SK-N-SH treated with all-trans-retinoic acid at 6 μM for 48 hours (cell line): ENCODE measurements at regions not wholly inside any gene's neighbourhood (a gene's known extent, or its start where the extent isn't known, plus 50 kb on each side); places are given as distances from the start of the nearest gene placed in this dataset.

Source experiments
- ATAC-seq: fragments of 200-7000 bp; cut with Tn5 transposase; 3 replicates; pipeline ENCODE4 v1.9.1; 2020; ENCODE audit warnings: mild to moderate bottlenecking, moderate library complexity
- ARNTL ChIP-seq: fragments of 450-650 bp; formaldehyde crosslinking; IDR thresholded peaks from 2 replicates; pipeline ENCODE4 v1.5.0; 2020; ENCODE audit warnings: low read depth, mild to moderate bottlenecking, moderate library complexity, borderline replicate concordance
- CSDC2 ChIP-seq: fragments of 250-450 bp; sonication (Bioruptor Pico); IDR thresholded peaks from 2 replicates; pipeline ENCODE4 v1.5.0; 2020; ENCODE audit warnings: mild to moderate bottlenecking, moderate library complexity
- ESRRG ChIP-seq: fragments of 250-450 bp; sonication (Bioruptor Pico); IDR thresholded peaks from 2 replicates; pipeline ENCODE4 v1.6.1; 2021; ENCODE audit warnings: mild to moderate bottlenecking
- GLIS3 ChIP-seq: fragments of 250-450 bp; sonication (Bioruptor Pico); IDR thresholded peaks from 2 replicates; pipeline ENCODE4 v1.5.0; 2020; ENCODE audit warnings: mild to moderate bottlenecking, moderate library complexity
- ISL1 ChIP-seq: fragments of 250-450 bp; sonication (Bioruptor Pico); IDR thresholded peaks from 2 replicates; pipeline ENCODE4 v2.1.2; 2022; ENCODE audit warnings: mild to moderate bottlenecking, moderate library complexity
- OSR1 ChIP-seq: fragments of 250-450 bp; sonication (Bioruptor Pico); IDR thresholded peaks from 2 replicates; pipeline ENCODE4 v1.8.0; 2022; ENCODE audit warnings: moderate library complexity, mild to moderate bottlenecking, inconsistent platforms
- PPARA ChIP-seq: fragments of 250-450 bp; sonication (Bioruptor Pico); IDR thresholded peaks from 2 replicates; pipeline ENCODE4 v1.5.0; 2020; ENCODE audit warnings: mild to moderate bottlenecking, borderline replicate concordance
- RARB ChIP-seq: fragments of 250-450 bp; sonication (Bioruptor Pico); IDR thresholded peaks from 2 replicates; pipeline ENCODE4 v1.8.0; 2021; ENCODE audit warnings: mild to moderate bottlenecking, moderate library complexity
- SNAI2 ChIP-seq: fragments of 250-450 bp; sonication (Bioruptor Pico); IDR thresholded peaks from 2 replicates; pipeline ENCODE4 v1.5.0; 2020; ENCODE audit warnings: mild to moderate bottlenecking, moderate library complexity
- TCF4 ChIP-seq: fragments of 250-450 bp; sonication (Bioruptor Pico); IDR thresholded peaks from 2 replicates; pipeline ENCODE4 v1.8.0; 2021; ENCODE audit warnings: mild to moderate bottlenecking, moderate library complexity, borderline replicate concordance
- TOX ChIP-seq: fragments of 250-450 bp; sonication (Bioruptor Pico); IDR thresholded peaks from 2 replicates; pipeline ENCODE4 v1.8.0; 2021; ENCODE audit warnings: mild to moderate bottlenecking, moderate library complexity, borderline replicate concordance
- ZC3H10 ChIP-seq: fragments of 250-450 bp; sonication (Bioruptor Pico); IDR thresholded peaks from 2 replicates; pipeline ENCODE4 v1.5.1; 2021; ENCODE audit warnings: mild to moderate bottlenecking, moderate library complexity
- ZFP3 ChIP-seq: fragments of 250-450 bp; sonication (Bioruptor Pico); IDR thresholded peaks from 2 replicates; pipeline ENCODE4 v1.5.0; 2020; ENCODE audit warnings: mild to moderate bottlenecking, moderate library complexity
- ZFP30 ChIP-seq: fragments of 450-650 bp; formaldehyde crosslinking; IDR thresholded peaks from 2 replicates; pipeline ENCODE4 v1.5.0; 2022; ENCODE audit warnings: mild to moderate bottlenecking, moderate library complexity
- ZNF70 ChIP-seq: fragments of 450-650 bp; formaldehyde crosslinking; IDR thresholded peaks from 2 replicates; pipeline ENCODE4 v1.5.0; 2020; ENCODE audit warnings: mild to moderate bottlenecking, moderate library complexity
- ZNF8 ChIP-seq: fragments of 450-650 bp; formaldehyde crosslinking; IDR thresholded peaks from 2 replicates; pipeline ENCODE4 v1.5.0; 2020; ENCODE audit warnings: mild to moderate bottlenecking, moderate library complexity
- TF ChIP-seq, protein P1 (sequence below): fragments of 250-450 bp; sonication (Bioruptor Pico); IDR thresholded peaks from 2 replicates; pipeline ENCODE4 v1.8.0; 2020; ENCODE audit warnings: mild to moderate bottlenecking, moderate library complexity, borderline replicate concordance
- TF ChIP-seq, protein P2 (sequence below): fragments of 250-450 bp; sonication (Bioruptor Pico); IDR thresholded peaks from 2 replicates; pipeline ENCODE4 v1.5.1; 2021; ENCODE audit warnings: mild to moderate bottlenecking, moderate library complexity
- TF ChIP-seq, protein P3 (sequence below): fragments of 250-450 bp; sonication (Bioruptor Pico); IDR thresholded peaks from 2 replicates; pipeline ENCODE4 v1.5.0; 2020; ENCODE audit warnings: mild to moderate bottlenecking, moderate library complexity

DNA sequence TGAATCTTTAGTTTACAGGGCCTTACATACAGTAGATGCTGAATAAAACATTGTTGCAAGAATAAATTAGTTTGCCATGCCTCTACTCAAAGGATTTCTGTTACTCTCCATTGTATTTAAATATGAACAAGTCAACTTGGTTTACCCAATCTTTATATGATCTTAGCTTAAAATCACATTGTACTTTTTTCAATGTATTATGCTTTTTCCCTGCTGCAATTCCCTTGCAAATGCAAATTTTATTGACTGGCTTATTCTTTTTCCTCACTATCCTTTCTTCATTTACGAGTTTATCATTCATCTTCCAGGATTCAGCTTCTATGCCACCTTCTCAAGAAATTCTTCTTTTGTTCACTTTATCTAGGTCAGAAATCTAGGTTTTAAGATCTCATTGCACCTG is 571.4 kb upstream of the ZNF804A start:
- no peak for ATAC-seq
- TF ChIP-seq ZC3H10 (CRISPR knock-in tag), result no peak
- TF ChIP-seq ISL1 (CRISPR knock-in tag), result no peak
- no peak for TF ChIP-seq TOX (CRISPR knock-in tag)
- TF ChIP-seq, protein P1, sequence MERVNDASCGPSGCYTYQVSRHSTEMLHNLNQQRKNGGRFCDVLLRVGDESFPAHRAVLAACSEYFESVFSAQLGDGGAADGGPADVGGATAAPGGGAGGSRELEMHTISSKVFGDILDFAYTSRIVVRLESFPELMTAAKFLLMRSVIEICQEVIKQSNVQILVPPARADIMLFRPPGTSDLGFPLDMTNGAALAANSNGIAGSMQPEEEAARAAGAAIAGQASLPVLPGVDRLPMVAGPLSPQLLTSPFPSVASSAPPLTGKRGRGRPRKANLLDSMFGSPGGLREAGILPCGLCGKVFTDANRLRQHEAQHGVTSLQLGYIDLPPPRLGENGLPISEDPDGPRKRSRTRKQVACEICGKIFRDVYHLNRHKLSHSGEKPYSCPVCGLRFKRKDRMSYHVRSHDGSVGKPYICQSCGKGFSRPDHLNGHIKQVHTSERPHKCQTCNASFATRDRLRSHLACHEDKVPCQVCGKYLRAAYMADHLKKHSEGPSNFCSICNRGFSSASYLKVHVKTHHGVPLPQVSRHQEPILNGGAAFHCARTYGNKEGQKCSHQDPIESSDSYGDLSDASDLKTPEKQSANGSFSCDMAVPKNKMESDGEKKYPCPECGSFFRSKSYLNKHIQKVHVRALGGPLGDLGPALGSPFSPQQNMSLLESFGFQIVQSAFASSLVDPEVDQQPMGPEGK (CRISPR knock-in tag), result no peak
- TF ChIP-seq, protein P2, sequence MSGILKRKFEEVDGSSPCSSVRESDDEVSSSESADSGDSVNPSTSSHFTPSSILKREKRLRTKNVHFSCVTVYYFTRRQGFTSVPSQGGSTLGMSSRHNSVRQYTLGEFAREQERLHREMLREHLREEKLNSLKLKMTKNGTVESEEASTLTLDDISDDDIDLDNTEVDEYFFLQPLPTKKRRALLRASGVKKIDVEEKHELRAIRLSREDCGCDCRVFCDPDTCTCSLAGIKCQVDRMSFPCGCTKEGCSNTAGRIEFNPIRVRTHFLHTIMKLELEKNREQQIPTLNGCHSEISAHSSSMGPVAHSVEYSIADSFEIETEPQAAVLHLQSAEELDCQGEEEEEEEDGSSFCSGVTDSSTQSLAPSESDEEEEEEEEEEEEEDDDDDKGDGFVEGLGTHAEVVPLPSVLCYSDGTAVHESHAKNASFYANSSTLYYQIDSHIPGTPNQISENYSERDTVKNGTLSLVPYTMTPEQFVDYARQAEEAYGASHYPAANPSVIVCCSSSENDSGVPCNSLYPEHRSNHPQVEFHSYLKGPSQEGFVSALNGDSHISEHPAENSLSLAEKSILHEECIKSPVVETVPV (CRISPR knock-in tag), result no peak
- no peak for TF ChIP-seq ARNTL
- no peak for TF ChIP-seq CSDC2 (CRISPR knock-in tag)
- TF ChIP-seq OSR1 (CRISPR knock-in tag), result no peak
- TF ChIP-seq, protein P3, sequence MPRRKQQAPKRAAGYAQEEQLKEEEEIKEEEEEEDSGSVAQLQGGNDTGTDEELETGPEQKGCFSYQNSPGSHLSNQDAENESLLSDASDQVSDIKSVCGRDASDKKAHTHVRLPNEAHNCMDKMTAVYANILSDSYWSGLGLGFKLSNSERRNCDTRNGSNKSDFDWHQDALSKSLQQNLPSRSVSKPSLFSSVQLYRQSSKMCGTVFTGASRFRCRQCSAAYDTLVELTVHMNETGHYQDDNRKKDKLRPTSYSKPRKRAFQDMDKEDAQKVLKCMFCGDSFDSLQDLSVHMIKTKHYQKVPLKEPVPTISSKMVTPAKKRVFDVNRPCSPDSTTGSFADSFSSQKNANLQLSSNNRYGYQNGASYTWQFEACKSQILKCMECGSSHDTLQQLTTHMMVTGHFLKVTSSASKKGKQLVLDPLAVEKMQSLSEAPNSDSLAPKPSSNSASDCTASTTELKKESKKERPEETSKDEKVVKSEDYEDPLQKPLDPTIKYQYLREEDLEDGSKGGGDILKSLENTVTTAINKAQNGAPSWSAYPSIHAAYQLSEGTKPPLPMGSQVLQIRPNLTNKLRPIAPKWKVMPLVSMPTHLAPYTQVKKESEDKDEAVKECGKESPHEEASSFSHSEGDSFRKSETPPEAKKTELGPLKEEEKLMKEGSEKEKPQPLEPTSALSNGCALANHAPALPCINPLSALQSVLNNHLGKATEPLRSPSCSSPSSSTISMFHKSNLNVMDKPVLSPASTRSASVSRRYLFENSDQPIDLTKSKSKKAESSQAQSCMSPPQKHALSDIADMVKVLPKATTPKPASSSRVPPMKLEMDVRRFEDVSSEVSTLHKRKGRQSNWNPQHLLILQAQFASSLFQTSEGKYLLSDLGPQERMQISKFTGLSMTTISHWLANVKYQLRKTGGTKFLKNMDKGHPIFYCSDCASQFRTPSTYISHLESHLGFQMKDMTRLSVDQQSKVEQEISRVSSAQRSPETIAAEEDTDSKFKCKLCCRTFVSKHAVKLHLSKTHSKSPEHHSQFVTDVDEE, result no peak
- TF ChIP-seq ZNF70 (CRISPR knock-in tag), result no peak
- no peak for TF ChIP-seq RARB (CRISPR knock-in tag)
- no peak for TF ChIP-seq ZFP3 (CRISPR knock-in tag)
- TF ChIP-seq PPARA (CRISPR knock-in tag), result no peak
- no peak for TF ChIP-seq GLIS3
- TF ChIP-seq ESRRG (CRISPR knock-in tag), result no peak
- no peak for TF ChIP-seq ZNF8 (CRISPR knock-in tag)
- no peak for TF ChIP-seq SNAI2 (CRISPR knock-in tag)

DNA sequence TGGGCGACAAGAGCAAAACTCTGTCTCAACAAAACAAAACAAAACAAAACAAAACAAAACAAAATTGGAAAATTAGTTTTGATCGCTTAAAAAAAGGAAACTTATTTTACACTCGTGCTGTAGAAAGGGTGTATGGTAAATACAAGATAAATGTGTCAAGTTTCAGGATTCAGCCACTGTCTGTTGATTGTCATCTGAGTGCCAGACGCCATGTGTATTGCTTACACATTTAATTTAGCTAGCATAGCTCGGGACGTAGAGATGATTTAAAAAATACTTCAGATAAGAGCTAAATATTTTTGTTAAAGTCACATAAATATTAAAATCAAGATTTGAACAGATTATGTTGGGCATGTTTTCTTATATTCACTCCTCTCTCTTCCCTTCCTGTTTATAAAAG is 568.1 kb upstream of the ZNF804A start:
- TF ChIP-seq TCF4 (CRISPR knock-in tag) (peak; percentile 42; the same call in 1 of the 2 replicates), CSDC2 (CRISPR knock-in tag) (no peak), ISL1 (CRISPR knock-in tag) (peak; percentile 31; the same call in 1 of the 2 replicates), ZFP30 (CRISPR knock-in tag) (no peak)
- no peak for ATAC-seq

DNA sequence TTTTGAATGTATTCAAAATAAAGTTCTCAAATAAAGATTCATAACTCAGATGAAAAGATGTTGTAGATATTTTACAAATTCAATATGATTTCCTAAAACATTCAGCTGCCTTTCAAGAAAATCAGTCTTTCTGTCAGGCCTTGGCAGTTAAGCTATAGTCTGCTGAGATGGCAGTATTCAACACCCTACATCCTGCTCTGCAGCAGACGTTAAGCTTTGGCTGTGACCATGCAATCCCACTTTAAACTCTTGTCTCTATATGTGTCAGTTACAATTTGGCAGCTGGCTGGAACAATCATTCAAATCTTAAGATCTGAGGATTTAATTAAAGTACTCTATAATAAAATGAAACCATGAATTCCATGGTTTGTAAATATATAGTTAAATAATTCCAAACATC is 567.3 kb upstream of the ZNF804A start:
- ATAC-seq, result no peak
- TF ChIP-seq, protein P3, result no peak
- TF ChIP-seq SNAI2 (CRISPR knock-in tag), result no peak
- TF ChIP-seq OSR1 (CRISPR knock-in tag), result no peak
- TF ChIP-seq, protein P2 (CRISPR knock-in tag), result no peak
- no peak for TF ChIP-seq ZC3H10 (CRISPR knock-in tag)
- TF ChIP-seq TCF4 (CRISPR knock-in tag), result no peak
- no peak for TF ChIP-seq ZNF70 (CRISPR knock-in tag)
- no peak for TF ChIP-seq TOX (CRISPR knock-in tag)
- TF ChIP-seq RARB (CRISPR knock-in tag), result no peak
